ENCODE measurements at regions not wholly inside any gene's neighbourhood (a gene's known extent, or its start where the extent isn't known, plus 50 kb on each side); places are given as distances from the start of the nearest gene placed in this dataset.

DNA sequence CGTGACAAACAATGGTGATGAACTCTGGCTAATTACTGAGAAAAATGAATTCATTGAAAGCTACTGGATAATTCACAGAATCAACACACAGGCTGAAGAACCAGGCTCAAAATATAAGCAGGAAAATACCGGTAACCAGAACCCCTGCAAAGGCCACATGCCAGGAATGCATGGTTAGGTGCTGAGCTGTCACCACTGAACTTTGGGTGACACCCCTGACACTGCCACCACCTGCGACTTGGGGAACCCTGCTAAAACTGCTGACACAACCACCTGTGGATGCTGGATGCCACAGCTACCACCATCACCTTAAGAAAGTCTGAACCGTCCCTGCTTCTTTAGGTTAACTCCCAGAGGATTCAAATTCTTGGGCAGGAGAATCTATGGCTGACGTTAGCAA is 72.0 kb upstream of the NR4A3 start:
- no peaks in the 10 kb centered on the region for H3K9me3 ChIP-seq (ENCODE audit: control insufficient read depth, low read depth, low read length)
- WGBS (ENCODE audit: insufficient coverage, low lambda C conversion rate), result 100% methylated on average over 2 of the region's 5 CpGs
- H3K27ac ChIP-seq (ENCODE audit: low read length), result no peak overlapping the region
- no peak overlapping the region for H3K4me3 ChIP-seq (ENCODE audit: low read length)
- H3K27me3 ChIP-seq (ENCODE audit: control insufficient read depth, insufficient read depth, low read length), result no peaks in the 10 kb centered on the region
- no peaks in the 10 kb centered on the region for H3K36me3 ChIP-seq (ENCODE audit: control insufficient read depth, insufficient read depth, low read length)
- no peaks in the 10 kb centered on the region for H3K4me1 ChIP-seq (ENCODE audit: control insufficient read depth, insufficient read depth, low read length)
- no peak for DNase-seq

DNA sequence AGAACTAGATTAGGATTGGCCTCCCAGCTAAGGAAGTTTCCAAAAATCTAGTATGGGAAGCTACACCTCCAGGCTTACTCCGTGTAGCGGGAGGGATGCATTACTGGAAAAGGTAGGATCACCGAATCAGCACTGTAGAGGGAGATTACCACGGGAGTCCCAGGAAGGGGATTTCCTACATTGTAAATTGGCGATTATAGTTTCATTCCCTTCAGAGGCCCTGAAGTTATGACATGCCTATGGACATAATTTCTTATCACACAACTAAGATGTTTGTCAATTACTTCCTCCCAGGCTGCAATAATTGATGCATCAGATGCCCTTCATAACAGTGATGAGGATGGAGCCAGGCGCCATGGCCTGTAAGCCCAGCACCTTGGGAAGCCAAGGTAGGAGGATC is 71.2 kb upstream of the NR4A3 start:
- no peak overlapping the region for H3K27ac ChIP-seq (ENCODE audit: low read length)
- H3K27me3 ChIP-seq (ENCODE audit: control insufficient read depth, insufficient read depth, low read length), result no peaks in the 10 kb centered on the region
- no peak overlapping the region for H3K4me3 ChIP-seq (ENCODE audit: low read length)
- H3K9me3 ChIP-seq (ENCODE audit: control insufficient read depth, low read depth, low read length), result no peaks in the 10 kb centered on the region
- no peaks in the 10 kb centered on the region for H3K4me1 ChIP-seq (ENCODE audit: control insufficient read depth, insufficient read depth, low read length)
- 100% methylated on average over 2 of the region's 6 CpGs for WGBS (ENCODE audit: insufficient coverage, low lambda C conversion rate)
- no peaks in the 10 kb centered on the region for H3K36me3 ChIP-seq (ENCODE audit: control insufficient read depth, insufficient read depth, low read length)
- no peak for DNase-seq

DNA sequence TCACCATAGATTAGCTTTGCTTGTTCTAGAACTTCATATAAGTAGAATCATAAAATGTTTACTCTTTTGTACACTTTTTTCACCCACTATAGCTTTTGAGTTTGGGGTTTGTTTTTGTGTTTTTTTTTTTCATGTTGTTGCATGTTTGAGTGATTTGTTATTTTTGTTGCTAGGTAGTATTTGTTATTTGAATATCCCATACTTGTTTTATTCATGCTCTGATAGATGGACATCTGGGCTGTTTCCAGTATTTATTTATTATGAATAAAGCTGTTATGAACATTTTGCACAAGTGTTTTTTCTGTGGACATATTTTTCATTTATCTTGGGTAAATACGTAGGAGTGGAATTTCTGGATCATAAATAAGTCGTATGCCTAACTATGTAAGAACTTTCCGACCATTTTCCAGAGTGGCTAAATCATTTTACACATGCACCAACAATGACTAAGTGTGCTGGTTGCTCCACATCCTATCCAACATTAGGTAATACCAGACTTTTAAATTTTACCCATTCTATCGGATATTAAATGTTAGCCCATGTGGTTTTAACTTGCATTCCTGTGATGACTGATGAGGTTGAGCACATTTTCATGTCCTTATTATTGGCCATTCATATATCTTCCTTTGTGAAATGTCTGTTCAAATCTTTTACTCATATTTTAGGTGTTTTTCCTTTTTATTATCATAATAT is 69.1 kb upstream of the NR4A3 start:
- Histone ChIP-seq H3K9me3 (ENCODE audit: control insufficient read depth, low read depth, low read length) (no peaks in the 10 kb centered on the region), H3K27me3 (ENCODE audit: control insufficient read depth, insufficient read depth, low read length) (no peaks in the 10 kb centered on the region), H3K27ac (ENCODE audit: low read length) (no peak overlapping the region), H3K4me3 (ENCODE audit: low read length) (no peak overlapping the region), H3K36me3 (ENCODE audit: control insufficient read depth, insufficient read depth, low read length) (no peaks in the 10 kb centered on the region), H3K4me1 (ENCODE audit: control insufficient read depth, insufficient read depth, low read length) (no peaks in the 10 kb centered on the region)
- 100% methylated on average over 1 of the region's 4 CpGs for WGBS (ENCODE audit: insufficient coverage, low lambda C conversion rate)
- no peak for DNase-seq

DNA sequence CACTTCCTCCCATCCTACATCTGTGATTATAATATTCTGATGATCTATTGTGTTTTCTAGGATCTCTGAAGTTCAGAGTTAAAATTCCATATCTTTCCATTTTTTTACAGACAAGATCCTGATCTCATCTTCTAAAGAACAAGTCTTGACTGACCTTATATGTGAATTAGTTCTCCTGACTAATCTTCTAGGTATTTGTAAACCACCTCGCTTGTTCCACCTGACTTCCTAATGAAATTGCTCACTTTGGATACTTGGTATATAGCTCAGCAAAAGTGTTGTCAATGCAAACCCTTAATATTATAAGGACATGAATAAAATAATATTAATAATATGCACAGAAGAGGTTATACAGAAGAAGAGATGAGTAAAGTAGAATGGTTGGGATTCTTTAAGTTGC is 68.2 kb upstream of the NR4A3 start:
- H3K9me3 ChIP-seq (ENCODE audit: control insufficient read depth, low read depth, low read length), result no peaks in the 10 kb centered on the region
- no peak for DNase-seq
- H3K27me3 ChIP-seq (ENCODE audit: control insufficient read depth, insufficient read depth, low read length), result no peaks in the 10 kb centered on the region
- no peak overlapping the region for H3K27ac ChIP-seq (ENCODE audit: low read length)
- no peak overlapping the region for H3K4me3 ChIP-seq (ENCODE audit: low read length)
- no peaks in the 10 kb centered on the region for H3K36me3 ChIP-seq (ENCODE audit: control insufficient read depth, insufficient read depth, low read length)
- no peaks in the 10 kb centered on the region for H3K4me1 ChIP-seq (ENCODE audit: control insufficient read depth, insufficient read depth, low read length)
- 100% methylated on average over 1 of the region's 1 CpG for WGBS (ENCODE audit: insufficient coverage, low lambda C conversion rate)

DNA sequence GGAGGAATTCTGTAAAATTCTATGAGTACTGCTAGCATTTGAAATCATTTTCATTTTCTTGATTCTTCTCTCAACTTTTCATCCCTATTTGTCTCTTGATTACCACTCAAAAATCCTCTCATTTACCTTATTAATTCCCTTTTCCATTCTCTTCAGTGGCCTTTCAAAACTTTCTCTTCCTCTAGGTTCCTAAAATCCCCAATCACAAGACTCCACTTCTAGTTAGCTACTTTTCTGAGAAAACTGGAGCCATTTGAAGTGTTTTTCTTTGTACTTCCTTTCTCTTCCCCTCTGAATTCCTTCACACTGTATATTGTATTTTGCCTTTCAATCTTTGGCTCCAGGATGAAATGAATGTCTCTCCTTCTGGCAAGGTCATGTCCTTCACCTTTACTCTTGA is 61.3 kb upstream of the NR4A3 start:
- Histone ChIP-seq H3K9me3 (ENCODE audit: control insufficient read depth, low read depth, low read length) (no peaks in the 10 kb centered on the region), H3K27me3 (ENCODE audit: control insufficient read depth, insufficient read depth, low read length) (no peaks in the 10 kb centered on the region), H3K27ac (ENCODE audit: low read length) (no peak overlapping the region), H3K36me3 (ENCODE audit: control insufficient read depth, insufficient read depth, low read length) (no peaks in the 10 kb centered on the region), H3K4me3 (ENCODE audit: low read length) (no peak overlapping the region), H3K4me1 (ENCODE audit: control insufficient read depth, insufficient read depth, low read length) (no peaks in the 10 kb centered on the region)
- no peak for DNase-seq

DNA sequence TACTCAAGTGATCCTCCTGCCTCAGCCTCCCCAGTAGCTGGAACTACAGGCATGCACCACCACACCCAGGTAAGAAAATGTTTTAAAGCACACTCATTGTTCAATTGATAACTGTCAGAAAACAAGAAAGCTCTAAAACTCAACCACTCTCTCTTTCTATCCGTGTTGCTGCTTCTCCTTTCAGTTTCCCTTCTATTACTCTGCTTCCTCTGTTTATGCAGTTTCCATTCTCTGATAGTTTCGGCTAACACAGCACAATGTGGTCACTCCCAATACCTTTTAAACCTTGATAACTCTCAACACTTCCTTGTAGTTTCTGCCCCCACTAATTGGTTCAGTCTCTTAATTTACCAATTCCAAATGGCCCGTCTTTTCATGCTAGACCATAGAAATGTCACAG is 59.2 kb upstream of the NR4A3 start:
- Histone ChIP-seq H3K27ac (ENCODE audit: low read length) (no peak overlapping the region), H3K4me3 (ENCODE audit: low read length) (no peak overlapping the region), H3K4me1 (ENCODE audit: control insufficient read depth, insufficient read depth, low read length) (no peaks in the 10 kb centered on the region), H3K27me3 (ENCODE audit: control insufficient read depth, insufficient read depth, low read length) (no peaks in the 10 kb centered on the region), H3K9me3 (ENCODE audit: control insufficient read depth, low read depth, low read length) (no peaks in the 10 kb centered on the region), H3K36me3 (ENCODE audit: control insufficient read depth, insufficient read depth, low read length) (no peaks in the 10 kb centered on the region)
- no peak for DNase-seq
- 50% methylated on average over 1 of the region's 3 CpGs for WGBS (ENCODE audit: insufficient coverage, low lambda C conversion rate)
